ENCODE measurements at regions not wholly inside any gene's neighbourhood (a gene's known extent, or its start where the extent isn't known, plus 50 kb on each side); places are given as distances from the start of the nearest gene placed in this dataset.
A peak's percentile ranks its signal among the peaks of the same experiment; 100 is the strongest.
"Not testable (repeated sequence)": the region's sequence is repeated elsewhere in the genome, so short reads cannot be mapped to it uniquely, and the experiment has no call there.

DNA sequence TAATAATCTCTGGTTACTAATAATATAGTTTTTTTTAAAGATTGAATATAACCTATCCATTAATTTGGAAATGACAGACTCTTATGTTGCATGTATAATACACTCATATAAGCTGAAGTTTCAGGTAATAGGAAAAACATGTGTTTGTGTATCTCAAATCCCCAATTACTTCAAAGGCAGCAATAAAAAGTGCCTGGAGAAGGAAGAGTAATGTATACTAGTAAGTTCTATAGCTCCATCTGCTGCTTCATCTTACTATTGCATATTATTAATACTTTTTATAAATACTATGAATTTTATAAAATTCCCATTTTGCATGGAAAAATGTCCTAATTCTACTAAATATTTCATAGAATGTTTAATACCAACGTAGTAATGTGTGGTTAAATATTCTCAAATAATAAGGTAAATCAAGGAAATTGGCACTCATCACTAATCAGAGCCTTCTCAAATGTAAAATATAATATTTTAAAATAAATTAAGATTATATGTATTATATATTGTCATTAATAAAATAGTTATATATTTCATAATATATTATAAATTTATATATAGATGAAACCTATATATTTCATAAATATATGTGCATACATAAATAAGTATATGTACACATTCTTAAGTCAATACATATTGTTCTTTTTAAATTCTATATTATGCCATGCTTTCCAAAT is 311.9 kb downstream of the HGF start:
- Histone ChIP-seq H3K4me3 (no peak overlapping the region), H3K36me3 (no peaks in the 10 kb centered on the region), H3K9me3 (no peaks in the 10 kb centered on the region), H3K4me1 (no peaks in the 10 kb centered on the region), H3K27ac (no peak overlapping the region), H3K27me3 (no peaks in the 10 kb centered on the region)
- 66 to 68% methylated on average over 1 of the region's 1 CpG for WGBS, 2 donors
- TF ChIP-seq, protein P1, sequence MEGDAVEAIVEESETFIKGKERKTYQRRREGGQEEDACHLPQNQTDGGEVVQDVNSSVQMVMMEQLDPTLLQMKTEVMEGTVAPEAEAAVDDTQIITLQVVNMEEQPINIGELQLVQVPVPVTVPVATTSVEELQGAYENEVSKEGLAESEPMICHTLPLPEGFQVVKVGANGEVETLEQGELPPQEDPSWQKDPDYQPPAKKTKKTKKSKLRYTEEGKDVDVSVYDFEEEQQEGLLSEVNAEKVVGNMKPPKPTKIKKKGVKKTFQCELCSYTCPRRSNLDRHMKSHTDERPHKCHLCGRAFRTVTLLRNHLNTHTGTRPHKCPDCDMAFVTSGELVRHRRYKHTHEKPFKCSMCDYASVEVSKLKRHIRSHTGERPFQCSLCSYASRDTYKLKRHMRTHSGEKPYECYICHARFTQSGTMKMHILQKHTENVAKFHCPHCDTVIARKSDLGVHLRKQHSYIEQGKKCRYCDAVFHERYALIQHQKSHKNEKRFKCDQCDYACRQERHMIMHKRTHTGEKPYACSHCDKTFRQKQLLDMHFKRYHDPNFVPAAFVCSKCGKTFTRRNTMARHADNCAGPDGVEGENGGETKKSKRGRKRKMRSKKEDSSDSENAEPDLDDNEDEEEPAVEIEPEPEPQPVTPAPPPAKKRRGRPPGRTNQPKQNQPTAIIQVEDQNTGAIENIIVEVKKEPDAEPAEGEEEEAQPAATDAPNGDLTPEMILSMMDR (IDR thresholded peaks at IDR 0.05): peak in 3 of 4 experiments; percentile 11 to 22 (median 19)
- no peak for TF ChIP-seq POLR2AphosphoS5 (IDR thresholded peaks at IDR 0.05)
- TF ChIP-seq POLR2A (IDR thresholded peaks at IDR 0.05): no peak
- no peak for DNase-seq
- intact Hi-C loops (cut with DNase I): no loop called here

- H3K9me3 ChIP-seq; H3K4me1 ChIP-seq; H3K36me3 ChIP-seq; H3K27ac ChIP-seq; H3K4me3 ChIP-seq; DNase-seq; intact Hi-C loops (cut with DNase I); H3K27me3 ChIP-seq: not testable (repeated sequence)
Observed at GRCh38 chr7:81453770-81454169, 316.1 kb downstream of the HGF start.

GRCh38 chr7:81449105-81449504 is 320.7 kb downstream of the HGF start:
- Histone ChIP-seq H3K4me1 (no peaks in the 10 kb centered on the region), H3K27me3 (no peaks in the 10 kb centered on the region), H3K4me3 (no peak overlapping the region), H3K9me3 (peaks cover 0 to 3% (median 0%) of the 10 kb centered on the region in 4 donors), H3K36me3 (no peaks in the 10 kb centered on the region), H3K27ac (no peak overlapping the region)
- TF ChIP-seq POLR2A (IDR thresholded peaks at IDR 0.05) (no peak), EP300 (IDR thresholded peaks at IDR 0.05) (no peak)
- intact Hi-C loops (cut with DNase I): loop anchor here (5.0 kb wide), 1 partner anchor 532 kb away; the partner anchor contains the start of gene SEMA3C
- no peak for DNase-seq

- peaks cover 0 to 3% (median 0%) of the 10 kb centered on the region in 4 donors for H3K9me3 ChIP-seq
- H3K36me3 ChIP-seq: no peaks in the 10 kb centered on the region
- H3K4me3 ChIP-seq: no peak overlapping the region
- 15 to 32% methylated on average over 4 of the region's 4 CpGs for WGBS, 2 donors
- no peak overlapping the region for H3K27ac ChIP-seq
- DNase-seq: no peak
- H3K4me1 ChIP-seq: no peaks in the 10 kb centered on the region
- H3K27me3 ChIP-seq: no peaks in the 10 kb centered on the region
- intact Hi-C loops (cut with DNase I): loop anchor here (5.0 kb wide), 1 partner anchor 530 kb away; the partner anchor contains the start of gene SEMA3C
- TF ChIP-seq EP300 (IDR thresholded peaks at IDR 0.05): no peak
- TF ChIP-seq, protein P1 (IDR thresholded peaks at IDR 0.05): peak; percentile 31 to 58 (median 50)
Observed at GRCh38 chr7:81447351-81447952, 322.4 kb downstream of the HGF start.

DNA sequence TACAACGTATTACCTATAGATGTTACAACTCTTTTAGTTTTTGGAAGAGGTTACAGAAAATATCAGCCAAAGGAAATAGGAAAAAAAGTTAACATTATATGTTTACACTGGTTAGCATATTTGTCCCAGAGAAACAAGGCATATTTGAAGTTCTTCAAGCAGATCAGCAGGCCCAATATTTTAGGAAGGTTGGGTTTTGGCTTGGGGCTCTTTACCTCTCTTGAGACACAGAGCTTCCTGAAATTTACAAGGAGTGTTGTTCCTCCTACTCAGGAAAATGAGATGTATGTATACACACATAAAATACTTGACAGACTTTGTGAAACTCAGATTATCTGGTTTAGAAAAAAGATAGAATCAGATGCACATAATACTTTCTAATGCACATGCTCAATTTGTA is 323.6 kb downstream of the HGF start:
- TF ChIP-seq, protein P1 (IDR thresholded peaks at IDR 0.05): no peak
- TF ChIP-seq POLR2AphosphoS5 (IDR thresholded peaks at IDR 0.05) (no peak), POLR2A (IDR thresholded peaks at IDR 0.05) (no peak), EP300 (IDR thresholded peaks at IDR 0.05) (no peak)
- Histone ChIP-seq H3K27ac (no peak overlapping the region), H3K9me3 (no peaks in the 10 kb centered on the region), H3K27me3 (no peaks in the 10 kb centered on the region), H3K4me1 (no peaks in the 10 kb centered on the region), H3K36me3 (no peaks in the 10 kb centered on the region), H3K4me3 (no peak overlapping the region)
- intact Hi-C loops (cut with DNase I): loop anchor here (5.0 kb wide), 1 partner anchor 529 kb away; the partner anchor contains the start of gene SEMA3C
- no peak for DNase-seq
- 67 to 83% methylated on average over 1 of the region's 1 CpG for WGBS, 2 donors

Measured in sigmoid colon (tissue), 6 donors.